K562 (cell line): ENCODE measurements at regions not wholly inside any gene's neighbourhood (a gene's known extent, or its start where the extent isn't known, plus 50 kb on each side); places are given as distances from the start of the nearest gene placed in this dataset.
A peak's percentile ranks its signal among the peaks of the same experiment; 100 is the strongest.

ENCODE experiments used
- ASH1L ChIP-seq: fragments of 450-650 bp; IDR thresholded peaks from 2 replicates; pipeline ENCODE4 v1.6.1; 2018; ENCODE audit warnings: borderline replicate concordance, mild to moderate bottlenecking, low read depth; ENCODE audit not compliant: partially characterized antibody
- BRF1 ChIP-seq: IDR thresholded peaks from 3 replicates; pipeline ENCODE4 v1.6.1; 2011; ENCODE audit warnings: borderline replicate concordance, mild to moderate bottlenecking; ENCODE audit not compliant: insufficient read length; ENCODE audit errors: extremely low read depth
- COPS2 ChIP-seq: fragments of 450-650 bp; conservative IDR thresholded peaks from 2 replicates; pipeline ENCODE4 v1.6.1; 2016; ENCODE audit warnings: mild to moderate bottlenecking, moderate library complexity
- CTCF ChIP-seq, 3 experiments: IDR thresholded peaks in 2 of 3; conservative IDR thresholded peaks in 1 of 3; 2 replicates each; pipeline ENCODE4 v1.5.1; 2011 to 2012; ENCODE audit warnings: low read length in 3 of 3, mild to moderate bottlenecking in 3 of 3, control low read depth in 2 of 3, improper control_type of control experiment in 1 of 3, inconsistent platforms in 1 of 3, low read depth in 1 of 3, mixed read lengths in 1 of 3, moderate library complexity in 1 of 3; ENCODE audit not compliant: insufficient read depth in 2 of 3
- DNMT1 ChIP-seq: fragments of 450-650 bp; IDR thresholded peaks from 2 replicates; pipeline ENCODE4 v1.6.1; 2016; ENCODE audit warnings: antibody characterized with exemption, mild to moderate bottlenecking
- GATAD2B ChIP-seq: fragments of 450-650 bp; IDR thresholded peaks from 2 replicates; pipeline ENCODE4 v1.6.1; 2017; ENCODE audit warnings: mild to moderate bottlenecking, borderline replicate concordance
- HDAC1 ChIP-seq, 2 experiments: fragments of 450-650 bp; IDR thresholded peaks; 2 replicates each; pipeline ENCODE4 v1.6.1; 2016 to 2017; ENCODE audit warnings: inconsistent platforms in 1 of 2, mild to moderate bottlenecking in 1 of 2, moderate library complexity in 1 of 2
- IRF1 ChIP-seq: sonication (generic); formaldehyde crosslinking; IDR thresholded peaks from 2 replicates; pipeline ENCODE4 v1.8.0; 2022; ENCODE audit warnings: missing genetic modification reagents, mild to moderate bottlenecking, borderline replicate concordance
- KLF10 ChIP-seq: fragments of 250-450 bp; sonication (Bioruptor Pico); IDR thresholded peaks from 2 replicates; pipeline ENCODE4 v1.6.1; 2021; ENCODE audit warnings: matching md5 sums
- LEF1 ChIP-seq: fragments of 450-650 bp; IDR thresholded peaks from 2 replicates; pipeline ENCODE4 v1.6.1; 2016; ENCODE audit warnings: mild to moderate bottlenecking
- MAFG ChIP-seq: fragments of 450-650 bp; conservative IDR thresholded peaks from 2 replicates; pipeline ENCODE4 v1.6.1; 2016; ENCODE audit warnings: missing genetic modification characterization, missing compliant biosample characterization
- MBD2 ChIP-seq: sonication (generic); IDR thresholded peaks from 2 replicates; pipeline ENCODE4 v1.6.1; 2016; ENCODE audit warnings: low read depth, borderline replicate concordance
- MTF1 ChIP-seq: fragments of 250-450 bp; sonication (Bioruptor Pico); IDR thresholded peaks from 2 replicates; pipeline ENCODE4 v1.9.0; 2021; ENCODE audit warnings: moderate library complexity, mild to moderate bottlenecking, inconsistent platforms, borderline replicate concordance
- MYNN ChIP-seq, 2 experiments: sonication (generic); formaldehyde crosslinking in 1 of 2; IDR thresholded peaks; 2 replicates each; pipeline versions ENCODE4 v1.5.0 to v1.6.1; 2016 to 2020; ENCODE audit warnings: antibody characterized with exemption in 1 of 2, missing genetic modification reagents in 1 of 2
- NONO ChIP-seq, 2 experiments: fragments of 200-400 bp in 1 of 2; fragments of 450-650 bp in 1 of 2; formaldehyde crosslinking in 1 of 2; IDR thresholded peaks; 2 replicates each; pipeline ENCODE4 v1.6.1; 2017; ENCODE audit warnings: low read depth in 2 of 2, mild to moderate bottlenecking in 2 of 2, moderate library complexity in 2 of 2, low read length in 1 of 2
- NR2C2 ChIP-seq, 2 experiments: fragments of 200-800 bp in 1 of 2; sonication (Bioruptor generic) in 1 of 2; sonication (generic) in 1 of 2; formaldehyde crosslinking in 1 of 2; IDR thresholded peaks; 2 replicates each; pipeline versions ENCODE4 v1.6.1 to v1.8.0; 2016 to 2022; ENCODE audit warnings: mild to moderate bottlenecking in 1 of 2, missing compliant biosample characterization in 1 of 2, missing genetic modification characterization in 1 of 2, missing genetic modification reagents in 1 of 2
- RBFOX2 ChIP-seq: fragments of 200-400 bp; formaldehyde crosslinking; IDR thresholded peaks from 2 replicates; pipeline ENCODE4 v1.6.1; 2017; ENCODE audit warnings: low read depth, mild to moderate bottlenecking, low read length, moderate library complexity
- RUNX1 ChIP-seq: sonication (generic); IDR thresholded peaks from 2 replicates; pipeline ENCODE4 v1.6.1; 2016; ENCODE audit warnings: antibody characterized with exemption, low read depth
- SMARCA4 ChIP-seq: fragments of 450-650 bp; IDR thresholded peaks from 2 replicates; pipeline ENCODE4 v1.6.1; 2016
- TFAP4 ChIP-seq: sonication (generic); formaldehyde crosslinking; IDR thresholded peaks from 2 replicates; pipeline ENCODE4 v1.8.0; 2022; ENCODE audit warnings: missing genetic modification reagents, mild to moderate bottlenecking, moderate library complexity, borderline replicate concordance
- ZFX ChIP-seq: sonication (generic); formaldehyde crosslinking; IDR thresholded peaks from 2 replicates; pipeline ENCODE4 v1.8.0; 2022; ENCODE audit warnings: mild to moderate bottlenecking, missing genetic modification reagents, moderate library complexity
- ZNF143 ChIP-seq: sonication (generic); formaldehyde crosslinking; IDR thresholded peaks from 2 replicates; pipeline ENCODE4 v1.9.0; 2022; ENCODE audit warnings: mild to moderate bottlenecking, missing genetic modification reagents
- ZNF445 ChIP-seq: fragments of 250-450 bp; sonication (Bioruptor Pico); IDR thresholded peaks from 2 replicates; pipeline ENCODE4 v1.4.0; 2020; ENCODE audit warnings: low read depth, mild to moderate bottlenecking, moderate library complexity

- peak in 2 of 3 experiments; percentile 31 to 36; a peak in 4 of 6 replicates for TF ChIP-seq CTCF (IDR thresholded peaks at IDR 0.05 in 2 of 3, conservative IDR thresholded peaks at IDR 0.05 in 1 of 3; ENCODE audit: insufficient read depth in 2 of 3, low read depth in 1 of 3, low read length in 3 of 3)
- no peak for TF ChIP-seq ZNF143 (CRISPR knock-in tag)
- TF ChIP-seq ZNF445 (CRISPR knock-in tag): no peak
- TF ChIP-seq LEF1: no peak; the same call in 1 of the 2 replicates
- peak; percentile 70 for TF ChIP-seq NR2C2 (CRISPR knock-in tag; IDR thresholded peaks at IDR 0.05)
- peak; percentile 62 for TF ChIP-seq NR2C2 (tag; IDR thresholded peaks at IDR 0.05)
- no peak for TF ChIP-seq MYNN (IDR thresholded peaks at IDR 0.05)
- TF ChIP-seq MYNN (CRISPR knock-in tag; IDR thresholded peaks at IDR 0.05): no peak
- peak in 1 of 2 experiments; percentile 81; a peak in 2 of 4 replicates for TF ChIP-seq HDAC1 (IDR thresholded peaks at IDR 0.05)
- no peak for TF ChIP-seq GATAD2B
- TF ChIP-seq COPS2: no peak
- TF ChIP-seq MTF1: no peak
- TF ChIP-seq MAFG: no peak
- no peak for TF ChIP-seq DNMT1
- TF ChIP-seq ZFX (CRISPR knock-in tag): peak; percentile 99
- TF ChIP-seq RBFOX2: peak; percentile 94
- peak; percentile 91 for TF ChIP-seq MBD2
- no peak for TF ChIP-seq KLF10 (CRISPR knock-in tag)
- peak; percentile 84 for TF ChIP-seq TFAP4
- no peak; the same call in 1 of the 2 replicates for TF ChIP-seq IRF1
- TF ChIP-seq ASH1L: no peak
- TF ChIP-seq RUNX1: no peak
- TF ChIP-seq SMARCA4: no peak
- no peak for TF ChIP-seq BRF1
- TF ChIP-seq NONO (IDR thresholded peaks at IDR 0.05; ENCODE audit: low read depth in 2 of 2, low read length in 1 of 2): peak in 1 of 2 experiments; percentile 56; a peak in 1 of 4 replicates
Measured at GRCh38 chr7:66493235-66494205, 135.2 kb upstream of the KCTD7 start (continued).
